GM18508 (cell line): ENCODE measurements at regions not wholly inside any gene's neighbourhood (a gene's known extent, or its start where the extent isn't known, plus 50 kb on each side); places are given as distances from the start of the nearest gene placed in this dataset.
A peak's percentile ranks its signal among the peaks of the same experiment; 100 is the strongest.

Experiments
- ATAC-seq: cut with Tn5 transposase; IDR thresholded peaks from one replicate; pipeline ENCODE4 v1.9.1; 2021; ENCODE audit warnings: moderate number of reproducible peaks; ENCODE audit not compliant: insufficient read depth, unreplicated experiment

GRCh38 chr1:42035830-42036604, 117.2 kb upstream of the GUCA2B start:
- peak; percentile 43 for ATAC-seq

DNA sequence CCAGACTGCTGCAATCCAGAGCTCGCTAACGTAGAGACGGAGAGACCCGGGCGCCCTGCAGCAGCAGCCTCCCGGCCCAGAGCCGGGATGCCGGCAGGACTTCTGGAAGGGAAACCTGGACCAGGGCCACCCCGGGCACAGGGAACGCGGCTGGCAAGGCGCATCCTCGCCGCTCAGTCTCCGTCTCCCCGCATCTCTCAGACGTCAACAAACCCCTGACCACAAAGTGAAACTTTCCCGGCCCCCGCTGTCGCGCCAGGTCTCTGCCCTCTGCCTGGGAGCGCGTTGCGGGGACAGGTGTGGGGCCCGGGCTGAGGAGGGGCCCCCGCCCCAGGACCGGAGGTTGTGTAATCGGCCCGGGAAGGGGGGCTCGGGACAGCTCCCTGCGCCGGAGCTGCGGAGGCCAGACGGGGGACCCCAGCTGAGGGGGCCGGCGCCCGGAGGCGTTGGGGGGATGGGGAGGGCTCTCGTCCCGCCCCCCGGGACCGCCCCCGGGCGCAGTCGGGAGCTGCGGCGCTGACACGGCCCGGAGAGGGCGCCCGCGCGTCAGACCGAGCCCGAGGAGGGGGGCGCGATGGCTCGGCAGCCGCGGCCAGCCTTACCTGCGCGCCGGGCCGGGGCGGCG, 116.6 kb upstream of the HIVEP3 start:
- peak; percentile 31 for ATAC-seq

DNA sequence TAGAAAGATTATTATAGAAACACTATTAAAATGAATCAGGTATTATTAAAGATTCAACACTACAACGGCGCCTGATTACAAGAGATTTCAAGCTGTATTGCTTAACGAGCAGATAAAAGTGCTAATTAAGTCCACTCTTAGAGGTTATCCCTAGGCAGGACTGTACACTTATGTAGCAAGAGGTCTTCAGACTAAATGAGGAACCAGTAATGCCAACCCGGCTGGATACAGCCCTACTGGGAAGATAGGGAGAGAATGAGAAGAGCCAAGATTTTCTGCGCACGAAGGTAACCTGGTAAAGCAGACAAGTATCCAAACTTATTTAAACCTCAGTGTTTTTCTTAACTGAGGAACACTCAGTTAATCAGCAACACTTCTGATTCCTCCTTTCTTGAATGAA, 115.7 kb upstream of the HIVEP3 start:
- no peak for ATAC-seq

DNA sequence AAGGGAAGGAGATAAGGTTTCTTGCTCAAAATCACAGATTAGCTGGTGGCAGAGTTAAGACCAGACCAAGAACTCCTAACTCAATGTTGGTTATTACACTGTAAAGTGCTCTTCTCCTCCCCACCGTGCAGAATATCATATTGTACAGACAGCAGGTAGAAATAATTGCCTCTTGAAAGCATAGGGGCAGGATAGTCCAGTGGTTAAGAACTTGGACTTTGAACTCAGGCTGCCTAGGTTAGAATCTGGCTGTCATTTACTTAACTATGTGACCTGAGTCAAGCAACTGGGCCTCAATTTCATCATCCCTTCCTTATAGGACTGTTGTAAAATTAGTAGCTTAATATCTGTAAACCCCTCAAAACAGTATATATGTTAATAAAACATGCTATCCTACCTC, 114.9 kb upstream of the HIVEP3 start:
- ATAC-seq, result no peak

GRCh38 chr1:42017730-42018129, 99.0 kb upstream of the HIVEP3 start:
- ATAC-seq, result no peak

DNA sequence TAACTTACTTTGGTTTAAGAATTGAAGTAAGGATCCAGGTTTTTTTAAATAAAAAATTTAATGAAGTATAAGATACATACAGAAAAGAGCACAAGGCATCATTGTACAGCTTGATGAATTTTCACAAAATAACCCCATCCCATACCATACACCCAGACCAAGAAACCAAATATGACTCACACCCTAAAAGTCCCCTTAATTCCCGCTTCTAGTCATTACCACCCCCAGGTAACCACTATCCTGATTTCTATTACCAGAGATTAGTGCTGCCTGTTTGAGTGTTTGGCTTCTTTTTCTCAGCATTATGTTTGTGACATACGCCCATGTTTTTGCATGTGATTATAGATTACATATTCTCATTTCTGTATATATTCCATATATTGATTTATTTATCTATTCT, 98.5 kb upstream of the HIVEP3 start:
- ATAC-seq, result no peak

DNA sequence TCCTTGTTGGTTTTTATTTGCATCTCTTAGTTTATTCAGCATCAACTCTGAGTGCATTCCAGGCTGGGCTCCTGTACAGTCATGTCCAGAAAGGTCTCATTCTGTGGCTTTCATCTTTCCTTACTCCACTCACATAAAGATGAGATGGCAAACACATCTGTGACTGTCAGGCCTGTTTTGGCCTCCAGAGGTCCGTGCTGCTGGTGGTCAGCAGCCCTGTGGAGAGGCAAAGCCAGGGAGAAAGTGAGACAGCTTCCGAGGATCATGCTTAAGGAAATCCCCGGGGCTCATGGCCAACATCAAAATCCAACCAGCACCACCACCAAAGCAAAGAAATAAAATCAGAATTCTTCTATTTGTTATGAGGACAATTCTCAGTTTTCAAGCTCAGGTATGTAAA, 96.1 kb upstream of the HIVEP3 start:
- ATAC-seq, result no peak

DNA sequence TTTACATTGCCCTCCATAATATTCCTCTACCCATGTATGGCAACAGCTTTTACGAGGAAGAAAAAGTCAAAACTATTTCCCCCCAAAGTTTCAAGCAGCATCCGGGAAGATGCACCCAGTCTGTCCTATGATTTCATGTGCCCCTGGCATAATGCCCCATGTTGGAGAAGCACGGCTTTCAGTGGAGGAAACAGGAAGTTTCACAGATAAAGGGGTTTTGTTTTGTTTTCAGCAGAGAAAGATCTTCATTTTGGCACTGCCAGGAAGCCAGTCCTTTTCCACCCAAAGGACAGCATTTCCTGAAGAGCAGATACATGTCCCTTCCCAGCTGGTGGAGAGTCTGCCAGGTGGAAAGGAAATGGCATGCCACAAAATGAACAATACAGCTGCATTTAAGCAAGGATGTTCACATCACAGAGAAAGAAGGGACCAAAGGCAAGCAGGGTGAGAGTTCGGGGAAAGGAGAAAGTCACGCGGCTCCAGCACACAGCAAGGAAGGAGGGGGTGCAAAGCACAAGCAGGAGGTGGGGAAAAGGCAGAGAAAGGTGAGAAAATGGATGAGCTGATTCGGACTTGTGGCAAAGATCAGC, 95.3 kb upstream of the HIVEP3 start:
- no peak for ATAC-seq

- no peak for ATAC-seq
Measured at GRCh38 chr1:42012852-42013251, 94.1 kb upstream of the HIVEP3 start.

DNA sequence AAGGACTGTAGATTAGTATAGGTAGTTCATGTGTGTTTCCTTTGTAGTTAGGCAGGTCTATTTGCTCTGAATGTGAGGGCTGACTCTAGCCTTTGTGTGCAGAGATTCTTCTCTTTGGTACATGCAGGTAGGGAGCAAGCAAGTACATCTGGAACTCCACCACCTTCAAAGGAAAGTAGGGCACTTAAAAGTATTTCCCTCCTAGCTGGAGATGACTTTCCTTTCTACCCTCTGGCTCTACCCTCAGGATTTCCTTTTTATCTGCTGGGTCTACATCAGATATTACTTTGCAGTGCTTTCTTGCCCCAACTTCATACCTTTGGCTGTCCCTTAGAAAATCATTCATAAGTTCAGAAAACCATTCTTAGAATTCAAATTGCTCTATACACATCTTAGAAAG, 91.7 kb upstream of the HIVEP3 start:
- ATAC-seq, result no peak

GRCh38 chr1:42008264-42008663, 89.5 kb upstream of the HIVEP3 start:
- ATAC-seq, result no peak

DNA sequence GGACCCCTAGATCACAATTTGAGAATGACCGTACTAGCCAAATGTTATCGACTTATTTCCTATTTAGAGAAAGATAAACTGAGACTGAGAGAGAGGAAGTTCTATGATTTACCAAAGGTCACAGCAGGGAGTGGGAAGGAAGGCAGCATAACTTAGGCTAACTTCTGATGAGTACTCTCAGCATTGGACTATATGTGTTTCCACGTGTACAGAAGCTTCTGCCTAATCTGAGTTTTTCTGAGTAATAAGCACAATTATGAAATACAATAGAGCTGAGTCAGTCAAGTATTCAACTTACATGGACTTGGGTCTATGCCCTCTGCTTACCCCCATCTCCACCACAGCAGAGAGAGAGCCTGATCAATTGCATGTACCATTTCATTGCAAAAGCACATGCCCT, 88.1 kb upstream of the HIVEP3 start:
- no peak for ATAC-seq

- no peak for ATAC-seq
Measured at GRCh38 chr1:42006093-42006492, 87.4 kb upstream of the HIVEP3 start.

- no peak for ATAC-seq
Measured at GRCh38 chr1:42005530-42005929, 86.8 kb upstream of the HIVEP3 start.

DNA sequence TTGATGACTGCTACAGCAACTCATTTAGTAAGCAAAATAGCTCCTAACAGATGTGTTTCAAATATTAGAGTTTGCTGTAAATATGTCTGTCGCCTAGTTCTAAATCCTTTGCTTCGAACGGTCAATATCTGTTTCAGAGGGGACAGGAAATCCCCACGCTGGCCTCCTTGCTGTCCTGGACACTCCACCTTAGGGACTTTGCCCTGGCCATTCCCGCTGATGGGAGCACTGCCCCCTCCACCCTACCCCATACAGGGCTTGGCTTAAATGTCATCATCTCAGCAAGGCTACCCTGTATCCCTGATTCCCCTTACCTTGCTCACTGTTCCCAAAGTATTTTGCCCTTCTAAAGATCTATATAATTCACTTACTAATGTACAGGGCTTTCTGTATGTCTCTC, 86.1 kb upstream of the HIVEP3 start:
- no peak for ATAC-seq

- ATAC-seq, result no peak
Measured at GRCh38 chr1:42004322-42004721, 85.6 kb upstream of the HIVEP3 start.

DNA sequence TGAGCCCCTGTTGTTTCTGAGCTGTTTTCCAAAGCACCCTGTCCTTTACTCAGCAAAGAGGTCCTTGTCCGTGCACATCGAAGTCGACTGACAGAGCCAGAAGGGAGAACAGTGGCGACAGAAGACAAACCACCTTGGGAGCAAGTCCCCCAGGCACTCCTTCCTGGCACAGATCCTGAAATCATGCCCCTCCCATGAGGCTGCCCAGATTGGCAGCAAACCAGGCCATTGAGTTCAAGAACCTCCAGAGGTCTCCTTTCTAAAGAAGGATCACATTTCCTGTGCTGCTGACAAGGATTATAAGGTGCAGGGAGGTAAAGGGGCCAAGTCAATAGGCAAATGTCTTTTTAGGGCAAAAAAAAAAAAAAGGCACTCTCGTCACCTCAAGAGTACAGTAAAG, 84.7 kb upstream of the HIVEP3 start:
- ATAC-seq, result no peak

GRCh38 chr1:42002220-42002619, 83.5 kb upstream of the HIVEP3 start:
- no peak for ATAC-seq

GRCh38 chr1:42000766-42001165, 82.0 kb upstream of the HIVEP3 start:
- no peak for ATAC-seq

- no peak for ATAC-seq
Measured at GRCh38 chr1:41999884-42000283, 81.2 kb upstream of the HIVEP3 start.

- ATAC-seq, result no peak
Measured at GRCh38 chr1:41998250-41998649, 79.5 kb upstream of the HIVEP3 start.

GRCh38 chr1:41997153-41997552, 78.4 kb upstream of the HIVEP3 start:
- no peak for ATAC-seq
